Adrenal gland (tissue), 9 donors: ENCODE measurements at regions not wholly inside any gene's neighbourhood (a gene's known extent, or its start where the extent isn't known, plus 50 kb on each side); places are given as distances from the start of the nearest gene placed in this dataset.

Experiments
- DNase-seq, 7 donors: peaks; one replicate each; pipeline ENCODE4 v3.0.0-alpha.2; 2019 to 2020
- H3K27ac ChIP-seq, 5 donors: fragments of 200-600 bp; sonication (generic) in 4 of 5; 1 replicate in 3 of 5; 2 replicates in 2 of 5; pipeline versions ENCODE4 v1.5.1 to v1.8.0; 2016 to 2020; ENCODE audit warnings: mild to moderate bottlenecking in 1 of 5
- H3K27me3 ChIP-seq: fragments of 200-600 bp; 2 replicates; pipeline ENCODE4 v1.8.0; 2021
- H3K36me3 ChIP-seq, 2 donors: fragments of 200-600 bp; replicated peaks in 1 of 2; 1 replicate in 1 of 2; 2 replicates in 1 of 2; pipeline versions ENCODE4 v1.5.1 to v1.8.0; 2018 to 2022
- H3K4me1 ChIP-seq, 2 donors: fragments of 200-600 bp; replicated peaks in 1 of 2; 1 replicate in 1 of 2; 2 replicates in 1 of 2; pipeline versions ENCODE4 v1.5.1 to v1.8.0; 2018 to 2021
- H3K4me3 ChIP-seq, 4 donors: fragments of 200-600 bp; sonication (generic) in 3 of 4; one replicate each; pipeline ENCODE4 v1.5.1; 2016 to 2018
- H3K9me3 ChIP-seq, 3 donors: fragments of 200-600 bp; sonication (generic) in 1 of 3; replicated peaks in 1 of 3; 1 replicate in 2 of 3; 2 replicates in 1 of 3; pipeline versions ENCODE4 v1.5.1 to v1.8.0; 2016 to 2021
- CTCF ChIP-seq, 6 experiments: fragments of 450-650 bp in 4 of 6; fragments of 200-600 bp in 2 of 6; sonication (generic) in 1 of 6; IDR thresholded peaks; 1 replicate in 5 of 6; 2 replicates in 1 of 6; pipeline versions ENCODE4 v1.5.1 to v1.8.0; 2016 to 2021; ENCODE audit warnings: antibody characterized with exemption in 6 of 6, mild to moderate bottlenecking in 2 of 6, moderate library complexity in 1 of 6
- POLR2A ChIP-seq, 2 donors: fragments of 450-650 bp; IDR thresholded peaks; one replicate each; pipeline ENCODE4 v1.6.1; 2017; ENCODE audit warnings: antibody characterized with exemption in 2 of 2, mild to moderate bottlenecking in 2 of 2, moderate library complexity in 1 of 2
- WGBS, 4 donors: extraction: QIAGEN DNeasy Blood & Tissue Kit in 2 of 4; methylation state at CpG; one replicate each; pipeline versions ENCODE4 v1.1.5 to v1.1.7; 2013 to 2017; 5-methylcytosine and 5-hydroxymethylcytosine counted together
- intact Hi-C, 2 donors: fragments of 100-400 bp; cut with DNase I; formaldehyde crosslinking; loops; one replicate each; pipeline versions ENCODE4 v1.14.1 to v1.15.0; 2022 to 2023
- donor health status: healthy with polysubstance abuse.
- donor health status: Bipolar disorder and iron deficiency.
- donor health status: DM: yes; HTN: yes; CAD: no.
- donor health status: DM: no; HTN: no; CAD: no.
- donor health status: DM: no; HTN: no; CAD: no.

GRCh38 chr20:6994452-6994851, 227.0 kb downstream of the BMP2 start:
- H3K4me3 ChIP-seq = no peak overlapping the region
- H3K36me3 ChIP-seq = no peaks in the 10 kb centered on the region
- no peaks in the 10 kb centered on the region for H3K9me3 ChIP-seq
- H3K27ac ChIP-seq = no peak overlapping the region
- no peaks in the 10 kb centered on the region for H3K27me3 ChIP-seq
- WGBS, 4 donors = 60 to 69% (median 64%) methylated on average over 3 of the region's 3 CpGs
- intact Hi-C loops = no loop called here
- DNase-seq = peak in 1 of 7 donors; percentile 1
- TF ChIP-seq POLR2A (IDR thresholded peaks at IDR 0.05) (no peak), CTCF (IDR thresholded peaks at IDR 0.05) (no peak)
- no peaks in the 10 kb centered on the region for H3K4me1 ChIP-seq

GRCh38 chr20:6998909-6999308, 231.4 kb downstream of the BMP2 start:
- intact Hi-C loops = no loop called here
- H3K27me3 ChIP-seq = no peaks in the 10 kb centered on the region

GRCh38 chr20:6999381-6999780, 231.9 kb downstream of the BMP2 start:
- H3K27me3 ChIP-seq = no peaks in the 10 kb centered on the region
- no peak overlapping the region for H3K27ac ChIP-seq
- no peak for DNase-seq
- no peaks in the 10 kb centered on the region for H3K36me3 ChIP-seq
- TF ChIP-seq POLR2A (IDR thresholded peaks at IDR 0.05) = no peak
- TF ChIP-seq CTCF (IDR thresholded peaks at IDR 0.05) = no peak
- no peaks in the 10 kb centered on the region for H3K4me1 ChIP-seq
- WGBS, 4 donors = 71 to 86% (median 77%) methylated on average over 6 of the region's 6 CpGs
- H3K9me3 ChIP-seq = no peaks in the 10 kb centered on the region
- no peak overlapping the region for H3K4me3 ChIP-seq
- intact Hi-C loops = no loop called here

More at GRCh38 chr20:6998909-6999308, 231.4 kb downstream of the BMP2 start:
- WGBS, 4 donors = 77 to 83% (median 80%) methylated on average over 2 of the region's 2 CpGs
- no peaks in the 10 kb centered on the region for H3K9me3 ChIP-seq
- no peak for TF ChIP-seq POLR2A (IDR thresholded peaks at IDR 0.05)
- no peak for TF ChIP-seq CTCF (IDR thresholded peaks at IDR 0.05)
- DNase-seq = no peak
- no peaks in the 10 kb centered on the region for H3K4me1 ChIP-seq
- no peaks in the 10 kb centered on the region for H3K36me3 ChIP-seq
- H3K4me3 ChIP-seq = no peak overlapping the region
- H3K27ac ChIP-seq = no peak overlapping the region

- WGBS, 4 donors = 48 to 83% (median 65%) methylated on average over 1 of the region's 1 CpG
- Histone ChIP-seq H3K27me3 (no peaks in the 10 kb centered on the region), H3K4me3 (no peak overlapping the region), H3K27ac (no peak overlapping the region), H3K36me3 (no peaks in the 10 kb centered on the region), H3K4me1 (no peaks in the 10 kb centered on the region), H3K9me3 (no peaks in the 10 kb centered on the region)
- DNase-seq = no peak
- intact Hi-C loops = no loop called here
- TF ChIP-seq CTCF (IDR thresholded peaks at IDR 0.05) (no peak), POLR2A (IDR thresholded peaks at IDR 0.05) (no peak)
Observed at GRCh38 chr20:7003598-7003997, 236.1 kb downstream of the BMP2 start.
